Astrocyte (in vitro differentiated cells and primary cell): ENCODE measurements at regions not wholly inside any gene's neighbourhood (a gene's known extent, or its start where the extent isn't known, plus 50 kb on each side); places are given as distances from the start of the nearest gene placed in this dataset.

Experiments
- DNase-seq: peaks from one replicate; pipeline ENCODE4 v3.0.0-alpha.2; 2010; ENCODE audit warnings: low read depth
- FAIRE-seq: peaks from 2 replicates; lab custom pipeline; 2011; peaks lifted over from hg19 to GRCh38; lab: Jason Lieb, UNC
- H2AFZ ChIP-seq: 2 replicates; pipeline ENCODE4 v1.6.0; 2012; ENCODE audit warnings: low read depth, low read length, inconsistent platforms
- H3K27ac ChIP-seq: 2 replicates; pipeline ENCODE4 v1.5.1; 2011; ENCODE audit warnings: low read depth, low read length, inconsistent platforms
- H3K27me3 ChIP-seq: 2 replicates; pipeline ENCODE4 v1.6.0; 2011; ENCODE audit warnings: low read length, inconsistent platforms; ENCODE audit not compliant: insufficient read depth
- H3K36me3 ChIP-seq: 2 replicates; pipeline ENCODE4 v1.5.1; 2011; ENCODE audit warnings: low read length, inconsistent platforms; ENCODE audit not compliant: insufficient read depth
- H3K4me1 ChIP-seq: 2 replicates; pipeline ENCODE4 v1.5.1; 2011; ENCODE audit warnings: low read length, inconsistent platforms; ENCODE audit not compliant: insufficient read depth
- H3K4me2 ChIP-seq: 2 replicates; pipeline ENCODE4 v1.6.0; 2012; ENCODE audit warnings: low read length, inconsistent platforms
- H3K4me3 ChIP-seq: 2 replicates; pipeline ENCODE4 v1.5.1; 2011; ENCODE audit warnings: low read depth, mild to moderate bottlenecking, low read length, inconsistent platforms; ENCODE audit not compliant: insufficient read depth
- H3K79me2 ChIP-seq: 2 replicates; pipeline ENCODE4 v1.6.0; 2012; ENCODE audit warnings: mild to moderate bottlenecking, low read length, inconsistent platforms; ENCODE audit not compliant: insufficient read depth
- H3K9ac ChIP-seq: 2 replicates; pipeline ENCODE4 v1.6.0; 2012; ENCODE audit warnings: mild to moderate bottlenecking, low read length, inconsistent platforms
- H3K9me3 ChIP-seq: 2 replicates; pipeline ENCODE4 v1.5.1; 2012; ENCODE audit warnings: low read depth, mild to moderate bottlenecking, low read length, inconsistent platforms; ENCODE audit not compliant: insufficient read depth
- H4K20me1 ChIP-seq: 2 replicates; pipeline ENCODE4 v1.6.0; 2012; ENCODE audit warnings: low read length, inconsistent platforms; ENCODE audit not compliant: insufficient read depth
- H3K27ac Mint-ChIP-seq: one replicate; pipeline ENCODE4 v1.8.0; 2021; ENCODE audit warnings: mild to moderate bottlenecking, mixed read lengths; ENCODE audit not compliant: unreplicated experiment
- H3K27me3 Mint-ChIP-seq: one replicate; pipeline ENCODE4 v1.8.0; 2021; ENCODE audit warnings: low read depth, mixed read lengths; ENCODE audit not compliant: unreplicated experiment
- H3K36me3 Mint-ChIP-seq: one replicate; pipeline ENCODE4 v1.8.0; 2021; ENCODE audit warnings: low read depth, mixed read lengths; ENCODE audit not compliant: unreplicated experiment
- H3K4me1 Mint-ChIP-seq: one replicate; pipeline ENCODE4 v1.8.0; 2021; ENCODE audit warnings: low read depth, mixed read lengths; ENCODE audit not compliant: unreplicated experiment
- H3K4me3 Mint-ChIP-seq: one replicate; pipeline ENCODE4 v1.8.0; 2021; ENCODE audit warnings: mild to moderate bottlenecking, moderate library complexity, mixed read lengths; ENCODE audit not compliant: unreplicated experiment
- H3K9me3 Mint-ChIP-seq: one replicate; pipeline ENCODE4 v1.8.0; 2021; ENCODE audit warnings: mild to moderate bottlenecking, mixed read lengths; ENCODE audit not compliant: unreplicated experiment
- CTCF ChIP-seq: IDR thresholded peaks from 2 replicates; pipeline ENCODE4 v1.5.1; 2011; ENCODE audit warnings: low read depth, mild to moderate bottlenecking, inconsistent platforms, low read length, moderate library complexity; ENCODE audit not compliant: insufficient read depth
- EZH2 ChIP-seq: IDR thresholded peaks from 2 replicates; pipeline ENCODE4 v1.6.1; 2012; ENCODE audit warnings: mild to moderate bottlenecking, low read length, inconsistent platforms; ENCODE audit not compliant: insufficient read depth

GRCh38 chrX:95974096-95974470 is 710.6 kb upstream of the DIAPH2 start:
- H3K9me3 Mint-ChIP-seq = no peaks in the 10 kb centered on the region
- no peaks in the 10 kb centered on the region for H3K4me1 Mint-ChIP-seq
- no peaks in the 10 kb centered on the region for H3K9me3 ChIP-seq
- H3K27ac ChIP-seq = no peak overlapping the region
- H3K27ac Mint-ChIP-seq = no peak overlapping the region
- H3K4me3 Mint-ChIP-seq = no peak overlapping the region
- FAIRE-seq (no peak), DNase-seq (no peak)
- no peak overlapping the region for H2AFZ ChIP-seq
- H3K4me2 ChIP-seq = no peak overlapping the region
- no peaks in the 10 kb centered on the region for H3K79me2 ChIP-seq
- no peak overlapping the region for H3K9ac ChIP-seq
- no peak overlapping the region for H3K4me3 ChIP-seq
- no peaks in the 10 kb centered on the region for H3K4me1 ChIP-seq
- TF ChIP-seq CTCF (no peak), EZH2 (no peak)
- no peaks in the 10 kb centered on the region for H3K36me3 Mint-ChIP-seq
- H3K36me3 ChIP-seq = no peaks in the 10 kb centered on the region
- H3K27me3 ChIP-seq = no peaks in the 10 kb centered on the region
- no peaks in the 10 kb centered on the region for H4K20me1 ChIP-seq
- H3K27me3 Mint-ChIP-seq = no peaks in the 10 kb centered on the region

GRCh38 chrX:95974890-95975289 is 709.8 kb upstream of the DIAPH2 start:
- Histone ChIP-seq H3K36me3 (no peaks in the 10 kb centered on the region), H3K9me3 (no peaks in the 10 kb centered on the region), H2AFZ (no peak overlapping the region), H4K20me1 (no peaks in the 10 kb centered on the region), H3K4me1 (no peaks in the 10 kb centered on the region), H3K79me2 (no peaks in the 10 kb centered on the region), H3K4me3 (no peak overlapping the region), H3K27me3 (no peaks in the 10 kb centered on the region), H3K27ac (no peak overlapping the region), H3K4me2 (no peak overlapping the region), H3K9ac (no peak overlapping the region)
- no peak overlapping the region for H3K4me3 Mint-ChIP-seq
- no peaks in the 10 kb centered on the region for H3K36me3 Mint-ChIP-seq
- H3K4me1 Mint-ChIP-seq = no peaks in the 10 kb centered on the region
- no peaks in the 10 kb centered on the region for H3K9me3 Mint-ChIP-seq
- no peak overlapping the region for H3K27ac Mint-ChIP-seq
- FAIRE-seq = no peak
- TF ChIP-seq EZH2 (no peak), CTCF (no peak)
- no peak for DNase-seq
- no peaks in the 10 kb centered on the region for H3K27me3 Mint-ChIP-seq

GRCh38 chrX:95995583-95995982 is 689.1 kb upstream of the DIAPH2 start:
- FAIRE-seq = no peak
- Histone ChIP-seq H3K4me2 (no peak overlapping the region), H3K4me3 (no peak overlapping the region), H3K36me3 (no peaks in the 10 kb centered on the region), H3K9me3 (no peaks in the 10 kb centered on the region), H4K20me1 (no peaks in the 10 kb centered on the region), H3K9ac (no peak overlapping the region), H3K79me2 (no peaks in the 10 kb centered on the region), H3K27me3 (no peaks in the 10 kb centered on the region), H3K4me1 (no peaks in the 10 kb centered on the region), H2AFZ (no peak overlapping the region), H3K27ac (no peak overlapping the region)
- no peak for DNase-seq
- Mint-ChIP-seq H3K9me3 (no peaks in the 10 kb centered on the region), H3K4me1 (peaks cover 6% of the 10 kb centered on the region), H3K27ac (no peak overlapping the region), H3K4me3 (no peak overlapping the region), H3K36me3 (no peaks in the 10 kb centered on the region), H3K27me3 (no peaks in the 10 kb centered on the region)
- TF ChIP-seq CTCF = no peak
- TF ChIP-seq EZH2 = no peak
